HG03159 (cell line): ENCODE measurements at regions not wholly inside any gene's neighbourhood (a gene's known extent, or its start where the extent isn't known, plus 50 kb on each side); places are given as distances from the start of the nearest gene placed in this dataset.

Source experiments
- ATAC-seq: cut with Tn5 transposase; IDR thresholded peaks from one replicate; pipeline ENCODE4 v1.9.1; 2021; ENCODE audit warnings: mild to moderate bottlenecking, moderate library complexity; ENCODE audit not compliant: unreplicated experiment

DNA sequence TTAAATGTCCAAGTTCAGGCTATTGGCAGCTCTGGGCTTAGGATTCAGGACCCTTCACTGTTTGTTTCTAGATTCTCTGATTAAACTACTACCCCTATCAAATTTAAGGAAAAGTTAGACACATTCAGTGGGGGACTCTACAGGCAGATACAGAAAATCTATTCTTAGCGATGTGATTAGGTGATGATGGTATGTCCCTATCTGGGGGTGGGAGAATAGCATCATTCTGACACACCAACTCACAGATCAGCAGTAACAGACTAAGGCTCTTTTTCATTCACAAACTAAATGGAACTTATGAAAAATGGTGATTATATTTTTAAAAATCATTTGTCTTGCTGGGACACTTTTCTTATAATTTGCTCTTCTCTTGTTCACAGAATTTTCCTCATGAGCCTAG is 232.9 kb upstream of the CDH2 start:
- ATAC-seq = no peak

DNA sequence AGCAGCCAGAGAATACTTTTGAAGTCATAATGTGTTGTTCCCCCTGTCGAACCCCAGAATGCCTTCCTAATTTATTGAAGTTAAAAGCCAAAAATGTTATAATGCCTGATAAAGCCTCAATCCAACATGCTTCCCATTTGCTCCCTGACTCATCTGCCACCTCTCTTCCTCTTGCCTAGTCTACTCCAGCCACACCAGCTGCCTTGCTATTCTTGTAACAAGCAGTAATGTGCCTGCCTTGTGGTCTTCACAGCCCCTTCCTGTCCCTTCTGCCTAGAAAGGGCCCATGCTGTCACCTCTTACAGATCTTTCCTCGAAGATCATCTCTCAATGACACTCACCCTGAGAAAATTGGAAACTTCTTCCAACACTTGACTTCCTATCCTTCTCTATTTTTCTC is 231.6 kb upstream of the CDH2 start:
- ATAC-seq = no peak

DNA sequence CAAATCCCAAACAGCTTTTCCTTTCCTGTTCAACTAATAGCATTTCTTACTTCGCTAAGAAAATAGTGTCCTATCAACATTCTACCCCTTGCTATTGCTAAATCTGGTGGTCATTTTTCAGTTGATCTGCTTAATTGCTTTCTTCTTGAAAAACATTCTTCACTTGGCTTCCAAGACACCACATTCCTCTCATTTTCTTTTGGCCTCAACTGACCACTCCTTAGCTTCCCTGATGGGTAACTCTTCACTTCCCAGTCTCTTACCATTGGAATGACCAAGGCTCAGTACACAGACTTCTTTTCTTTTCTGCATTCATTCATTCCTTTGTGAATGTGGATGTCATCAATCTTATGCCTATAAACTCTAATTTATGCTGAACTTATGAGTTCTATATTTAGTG is 230.8 kb upstream of the CDH2 start:
- ATAC-seq = no peak

DNA sequence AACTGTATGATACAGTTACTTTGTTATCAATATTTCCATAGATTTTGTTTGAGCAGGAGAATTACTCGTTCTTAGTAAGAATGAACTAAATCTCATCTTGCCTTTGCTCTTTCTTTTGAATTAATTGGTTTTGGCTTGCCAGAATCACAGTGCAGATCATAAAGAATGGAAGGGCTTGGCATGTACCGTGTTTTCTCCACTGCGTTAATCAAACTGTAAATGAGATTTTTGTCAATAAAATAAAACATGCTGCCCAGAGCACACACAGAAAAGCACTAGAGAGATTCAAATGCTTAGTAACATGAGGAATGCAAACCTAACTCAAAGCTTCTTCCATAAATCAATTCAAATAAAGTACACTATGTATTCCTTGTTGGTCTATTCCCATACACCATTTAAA is 229.6 kb upstream of the CDH2 start:
- no peak for ATAC-seq

DNA sequence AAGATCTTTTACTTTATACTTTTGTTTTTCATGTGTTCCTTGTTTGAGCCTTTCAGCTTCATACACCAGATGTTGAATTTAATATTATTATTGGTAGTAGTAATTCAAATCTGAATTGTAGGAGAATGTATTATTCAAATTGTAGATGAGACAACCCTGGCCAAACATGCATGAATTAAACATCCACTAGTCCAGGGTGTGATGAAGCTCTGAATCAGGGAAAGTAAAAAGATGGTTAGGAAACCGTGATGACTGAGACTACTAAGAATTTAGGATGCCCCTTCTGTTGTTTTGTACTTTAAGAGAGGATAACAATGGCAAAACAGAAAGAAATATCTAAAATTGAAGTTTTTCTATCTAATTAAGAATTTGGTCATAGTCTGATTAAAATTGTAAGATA is 227.8 kb upstream of the CDH2 start:
- no peak for ATAC-seq

DNA sequence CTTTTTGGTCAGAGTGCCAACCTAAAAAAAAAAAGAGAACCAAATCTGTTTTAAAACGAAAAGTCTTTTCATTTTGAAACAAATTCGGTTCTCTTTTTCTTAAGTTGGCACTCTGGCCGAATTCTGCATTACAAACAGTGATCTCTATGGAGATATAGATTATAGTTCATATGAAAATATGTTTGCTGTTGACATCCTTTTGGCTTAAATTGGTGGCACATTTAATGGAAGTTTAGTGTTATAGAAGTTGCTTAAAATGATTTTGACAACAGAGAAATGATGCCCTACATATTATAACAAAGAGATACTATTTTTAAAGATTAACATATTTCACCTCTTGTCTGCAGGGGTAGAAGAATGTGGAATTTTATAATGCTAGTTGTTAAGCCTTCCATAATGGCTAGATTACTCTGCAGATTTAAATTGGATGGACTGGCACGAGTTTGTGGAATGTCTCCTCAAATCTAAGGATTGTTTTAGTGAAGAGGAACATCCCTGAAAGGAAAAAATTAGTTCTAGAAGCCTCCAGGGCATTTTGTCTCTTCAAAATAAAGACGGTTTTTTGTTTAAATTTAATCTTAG is 222.9 kb upstream of the CDH2 start:
- ATAC-seq = no peak

DNA sequence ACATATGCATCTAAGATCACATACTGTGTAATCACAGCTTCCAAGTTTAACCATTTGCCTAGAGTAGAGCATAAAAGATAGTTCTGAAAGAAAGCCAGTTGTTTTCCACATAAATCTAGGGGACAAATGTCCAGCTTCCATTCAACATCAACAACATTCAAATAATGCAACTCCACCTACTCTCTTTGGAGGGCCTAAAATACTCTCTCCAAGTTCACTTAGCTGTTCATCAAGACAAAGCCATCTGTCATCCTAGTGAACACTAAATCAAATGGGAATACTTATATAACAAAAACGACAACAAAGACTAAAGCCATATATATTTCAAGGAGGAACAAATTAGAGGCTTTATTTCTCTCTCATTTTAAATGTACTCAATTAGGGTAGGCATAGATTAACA is 221.5 kb upstream of the CDH2 start:
- ATAC-seq = no peak

DNA sequence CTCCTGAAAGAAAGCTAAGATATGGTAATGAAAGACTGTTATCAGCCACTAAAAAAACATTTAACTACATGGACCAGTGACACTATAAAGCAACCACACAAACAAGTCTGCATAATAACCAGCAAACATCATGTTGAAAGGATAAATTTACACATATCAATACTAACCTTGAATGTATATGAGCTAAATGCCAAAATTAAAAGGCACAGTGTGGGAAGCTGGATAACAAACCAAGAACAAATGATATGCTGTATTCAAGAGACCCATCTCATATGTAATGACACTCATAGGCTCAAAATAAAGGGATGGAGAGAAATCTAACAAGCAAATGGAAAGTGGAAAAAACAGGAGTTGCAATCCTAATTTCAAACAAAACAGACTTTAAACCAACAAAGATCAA is 213.1 kb upstream of the CDH2 start:
- no peak for ATAC-seq

DNA sequence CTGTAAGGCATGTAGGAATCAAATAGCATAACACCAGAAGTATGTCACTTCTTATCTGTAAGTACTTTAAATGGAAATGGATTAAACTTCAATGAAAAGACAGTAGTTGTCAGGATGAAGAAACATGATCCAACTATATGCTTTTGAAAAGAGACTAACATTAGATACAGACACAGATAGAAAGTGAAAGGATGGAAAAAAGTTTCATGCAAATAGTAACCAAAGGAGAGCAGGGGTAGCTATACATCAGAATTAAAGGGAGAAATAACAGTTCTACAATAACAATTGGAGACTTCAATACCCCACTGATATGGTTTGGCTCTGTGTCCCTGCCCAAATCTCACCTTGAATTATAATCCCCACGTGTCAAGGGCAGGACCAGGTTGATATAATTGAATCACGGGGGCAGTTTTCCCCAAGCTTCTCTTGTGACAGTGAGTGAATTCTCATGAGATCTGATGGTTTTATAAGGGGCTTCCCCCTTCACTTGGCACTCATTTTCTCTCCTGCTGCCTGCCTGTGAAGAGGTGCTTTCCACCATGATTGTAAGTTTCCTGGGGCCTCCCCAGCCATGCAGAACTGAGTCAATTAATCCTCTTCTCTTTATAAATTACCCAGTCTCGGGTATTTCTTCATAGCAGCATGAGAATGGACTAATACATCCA is 205.4 kb upstream of the CDH2 start:
- no peak for ATAC-seq

DNA sequence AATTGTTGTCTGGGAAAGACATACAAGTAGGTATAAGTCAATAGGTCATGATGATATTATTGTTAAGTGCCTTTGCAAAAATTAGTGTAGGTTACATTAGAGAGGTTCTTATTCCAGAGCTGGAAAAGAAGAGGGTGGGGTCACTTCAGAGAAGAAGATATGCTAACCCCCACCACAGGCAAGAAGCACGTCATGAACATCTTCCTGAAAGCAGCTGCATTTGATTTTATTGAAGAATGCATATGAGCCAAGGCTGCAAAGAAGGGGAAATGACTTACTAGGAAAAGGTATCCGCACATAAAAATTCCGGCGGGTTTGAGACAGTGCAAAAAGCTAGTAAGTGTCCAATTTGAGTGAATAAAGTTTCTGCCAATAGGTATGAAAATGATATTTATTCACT is 195.3 kb upstream of the CDH2 start:
- ATAC-seq = no peak

DNA sequence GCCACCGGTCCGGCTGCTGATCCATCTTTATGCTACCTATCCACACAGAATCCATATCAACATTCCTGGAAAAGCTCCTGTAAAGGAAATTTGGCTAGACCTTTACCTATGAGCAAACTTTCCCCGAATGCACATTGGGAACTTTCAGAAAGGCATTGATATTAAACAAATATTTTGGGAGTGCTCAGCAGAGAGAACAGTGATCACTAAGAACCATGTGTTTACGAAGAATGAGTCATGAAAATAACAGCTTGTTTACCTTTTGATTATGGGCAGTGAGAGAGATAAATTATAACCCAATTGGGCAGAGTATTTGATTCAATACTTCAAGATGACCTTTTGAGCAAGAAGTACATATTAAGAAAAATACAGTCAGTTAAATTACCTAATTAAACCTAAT is 189.7 kb upstream of the CDH2 start:
- no peak for ATAC-seq

DNA sequence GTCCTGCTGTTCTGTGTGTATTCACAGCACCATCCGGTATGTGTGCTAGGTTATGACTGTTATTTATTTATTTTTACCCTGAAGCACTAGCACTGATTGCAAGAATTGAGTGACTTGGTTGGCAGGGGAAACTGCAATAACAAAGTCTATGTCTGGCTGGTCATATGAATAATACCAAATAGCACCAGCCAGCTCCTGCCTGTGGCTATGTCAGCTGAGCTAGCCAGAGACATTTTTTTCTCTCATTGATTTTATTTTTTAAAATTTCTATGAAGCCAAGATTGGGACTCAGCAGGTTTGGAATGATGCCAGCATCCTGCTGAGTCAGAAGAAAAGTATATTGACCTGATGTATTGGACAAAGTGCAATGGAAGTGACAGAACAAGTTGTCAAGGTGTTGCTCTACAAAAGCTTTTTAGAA is 188.5 kb upstream of the CDH2 start:
- no peak for ATAC-seq

DNA sequence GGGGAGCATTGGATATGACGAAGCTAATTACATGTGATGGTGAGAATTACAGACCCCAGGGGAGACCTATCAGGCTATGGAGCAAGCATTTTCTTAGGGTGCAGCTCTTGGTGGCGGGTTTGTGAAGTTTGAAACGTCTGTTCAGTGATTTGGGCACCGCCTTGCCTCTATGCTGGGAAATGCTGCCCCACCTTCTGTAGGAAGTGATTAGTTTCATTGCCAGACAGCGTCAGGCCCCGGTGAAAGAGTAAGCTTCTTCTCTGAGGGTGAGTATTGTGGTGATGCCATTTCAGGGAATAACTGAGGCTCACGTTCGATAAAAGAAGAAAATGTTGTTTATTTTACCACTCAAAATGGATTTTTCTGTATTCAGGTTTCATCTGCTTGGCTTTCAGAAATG is 186.2 kb upstream of the CDH2 start:
- no peak for ATAC-seq

DNA sequence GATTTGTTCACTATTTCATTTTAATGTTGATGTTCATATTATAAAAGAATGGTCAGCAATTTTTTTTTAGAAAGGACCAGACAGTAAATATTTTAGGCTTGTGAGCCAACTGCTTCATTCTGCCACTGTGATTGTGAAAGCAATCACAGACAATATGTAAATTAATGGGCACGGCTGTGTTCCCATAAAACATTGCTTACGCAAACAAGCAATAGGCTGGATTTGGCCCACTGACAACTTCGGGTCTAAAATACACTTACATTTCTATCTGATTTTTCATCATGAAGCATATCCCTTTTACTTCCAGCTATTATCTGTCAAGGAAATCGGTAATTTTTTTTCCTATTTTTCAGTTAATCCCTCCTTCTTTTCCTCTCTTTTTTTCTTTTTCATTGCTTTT is 182.2 kb upstream of the CDH2 start:
- no peak for ATAC-seq

DNA sequence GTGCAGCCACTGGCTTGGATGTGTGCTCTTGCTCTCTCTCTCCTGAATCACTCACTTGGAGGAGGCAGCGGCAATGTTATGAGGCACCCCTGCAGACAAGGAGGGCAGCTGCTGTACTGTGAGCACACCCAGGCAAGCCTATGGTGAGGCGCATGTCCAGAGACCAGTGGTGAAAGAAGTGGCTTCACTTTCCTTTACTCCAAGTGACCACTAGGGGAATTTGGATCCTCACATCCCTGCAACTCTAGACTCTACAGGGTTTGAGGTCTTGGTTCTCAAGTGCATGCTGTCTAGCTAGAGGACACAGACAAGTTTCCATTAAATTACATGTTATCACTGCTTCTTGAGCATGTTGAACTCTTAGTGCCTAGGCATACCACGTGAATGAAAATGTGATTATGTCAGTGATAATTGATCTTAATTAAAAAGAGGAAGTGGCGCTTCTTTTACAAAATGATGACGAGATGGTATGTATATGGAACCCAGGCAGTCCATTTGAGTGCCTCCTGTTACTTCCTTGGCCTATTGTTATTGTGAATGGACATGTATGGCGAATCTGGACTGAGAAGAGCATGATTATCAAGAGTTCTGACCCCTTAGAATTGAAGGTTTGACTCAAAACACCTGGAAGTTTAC is 181.0 kb upstream of the CDH2 start:
- ATAC-seq = no peak

DNA sequence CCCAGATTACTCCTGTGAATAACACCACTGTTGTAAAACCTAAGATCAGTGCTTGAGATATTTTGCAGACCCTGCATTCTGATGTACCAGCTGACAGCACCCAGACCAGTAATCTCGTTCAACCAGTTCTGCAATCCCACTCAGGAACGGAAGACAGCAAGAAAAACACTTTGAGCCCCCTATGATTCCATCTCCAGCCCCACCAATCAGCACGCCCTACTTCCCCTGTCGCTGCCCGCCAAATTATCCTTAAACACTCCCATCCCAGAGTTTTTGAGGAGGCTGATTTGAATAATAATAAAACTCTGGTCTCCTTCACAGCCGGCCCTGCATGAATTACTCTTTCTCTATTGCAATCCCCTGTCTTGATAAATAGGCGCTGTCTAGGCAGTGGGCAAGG is 173.9 kb upstream of the CDH2 start:
- ATAC-seq = no peak

DNA sequence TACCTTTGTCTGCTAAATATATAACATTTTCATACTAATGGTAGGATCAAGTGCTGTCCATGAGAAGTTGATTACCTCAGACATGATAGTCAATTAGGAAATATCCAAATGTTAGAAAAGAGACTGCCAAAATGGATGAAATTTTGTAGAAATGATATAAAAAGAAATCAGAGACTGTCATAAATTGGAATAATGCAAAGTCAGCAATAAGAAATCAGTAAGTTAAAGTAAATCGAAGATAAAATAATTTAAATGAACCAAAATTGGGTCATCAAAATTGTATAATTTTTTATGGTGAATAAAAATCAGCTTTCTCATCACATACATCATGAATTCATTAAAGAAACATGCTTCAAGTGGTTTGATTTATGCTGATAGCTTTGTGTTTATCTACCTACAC is 165.3 kb upstream of the CDH2 start:
- no peak for ATAC-seq

DNA sequence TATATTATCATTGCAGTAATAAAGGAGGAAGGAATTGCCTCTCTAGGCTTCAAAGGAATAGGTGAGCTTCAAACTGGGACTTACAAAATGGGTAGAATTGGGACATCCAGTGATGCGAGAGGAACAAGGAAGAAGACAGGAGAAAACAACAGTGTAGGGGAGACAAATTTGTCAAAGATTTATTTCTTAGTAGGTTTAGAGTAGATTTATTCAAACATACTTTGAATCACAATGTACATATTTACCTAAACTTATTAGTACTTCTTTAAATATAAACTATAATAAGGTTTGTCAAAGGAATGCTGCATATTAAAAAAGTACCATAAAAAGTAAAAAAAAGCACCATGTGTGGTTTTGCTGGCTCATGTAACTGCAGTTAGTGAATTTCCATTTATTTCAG is 161.4 kb upstream of the CDH2 start:
- no peak for ATAC-seq

DNA sequence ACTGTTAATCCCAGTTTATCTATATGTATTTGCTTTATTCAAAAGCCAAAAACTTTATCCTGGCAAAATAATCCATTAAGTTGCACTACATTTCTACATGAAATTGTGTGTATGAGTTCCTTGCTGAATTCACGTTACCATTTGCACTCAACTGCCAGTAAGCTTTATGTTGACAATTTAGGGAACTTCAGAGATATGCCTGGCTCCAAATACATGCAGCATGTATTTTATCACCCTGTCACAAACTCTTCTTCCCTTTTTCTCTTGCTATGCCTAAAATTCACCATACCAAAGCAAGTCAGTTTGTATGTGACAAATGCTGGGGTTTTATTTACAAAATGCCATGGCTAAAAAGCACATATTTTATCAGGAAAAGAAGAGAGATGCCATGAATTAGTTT is 157.6 kb upstream of the CDH2 start:
- no peak for ATAC-seq

DNA sequence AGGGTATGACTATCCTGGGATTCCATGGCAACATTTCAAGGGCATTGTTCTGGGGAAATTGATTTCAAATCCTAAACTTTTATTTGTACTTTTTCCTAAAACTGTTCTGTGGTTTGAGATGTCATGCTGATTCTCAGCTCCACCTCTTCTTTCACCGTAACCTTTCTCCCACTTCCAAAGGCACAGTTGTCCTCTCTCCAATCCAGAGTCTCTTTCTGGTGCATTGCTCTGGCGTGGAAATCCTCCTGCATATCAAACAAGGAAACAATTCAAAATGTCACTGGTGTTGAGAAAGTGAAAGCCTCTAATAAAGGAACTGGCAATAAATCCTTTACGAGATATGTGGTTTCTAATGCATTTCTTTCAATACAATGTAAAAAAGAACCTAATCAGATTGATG is 155.1 kb upstream of the CDH2 start:
- no peak for ATAC-seq

DNA sequence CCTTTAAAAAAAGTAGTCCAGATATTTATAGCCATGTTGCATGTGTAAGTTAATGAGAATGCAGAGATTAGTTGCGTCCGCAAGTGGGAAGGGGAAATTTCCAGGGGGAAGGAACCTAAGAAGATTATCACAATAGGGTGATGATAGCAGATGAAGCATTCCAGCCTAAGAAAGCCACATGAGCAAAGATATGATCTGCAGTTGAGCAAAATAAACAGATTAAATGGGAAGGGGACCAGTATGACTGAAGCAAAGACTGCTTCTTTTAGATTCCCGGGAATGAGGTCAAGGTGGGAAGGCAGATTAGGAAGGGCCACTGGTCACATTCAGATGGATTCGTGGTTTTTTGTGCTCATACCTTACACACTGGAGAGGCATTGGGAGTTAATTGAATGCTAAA is 154.6 kb upstream of the CDH2 start:
- no peak for ATAC-seq

DNA sequence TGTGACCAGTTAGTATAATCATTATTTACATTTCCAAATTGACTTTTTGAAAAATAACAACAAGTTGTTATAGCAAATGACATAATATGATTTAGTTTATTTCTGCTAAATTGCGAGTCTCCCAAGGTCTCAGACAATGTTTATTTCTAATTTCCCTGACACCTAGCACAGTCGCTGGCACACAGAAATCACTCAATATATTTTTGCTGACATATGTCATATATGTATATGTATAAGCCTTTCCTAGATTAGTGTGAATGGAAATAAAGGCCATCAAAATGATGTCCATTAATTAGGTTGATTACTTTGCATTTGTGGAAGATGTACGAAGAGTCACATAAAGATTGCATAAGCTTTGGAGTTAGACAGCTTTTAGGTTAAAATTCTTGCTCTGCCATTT is 136.7 kb upstream of the CDH2 start:
- no peak for ATAC-seq

DNA sequence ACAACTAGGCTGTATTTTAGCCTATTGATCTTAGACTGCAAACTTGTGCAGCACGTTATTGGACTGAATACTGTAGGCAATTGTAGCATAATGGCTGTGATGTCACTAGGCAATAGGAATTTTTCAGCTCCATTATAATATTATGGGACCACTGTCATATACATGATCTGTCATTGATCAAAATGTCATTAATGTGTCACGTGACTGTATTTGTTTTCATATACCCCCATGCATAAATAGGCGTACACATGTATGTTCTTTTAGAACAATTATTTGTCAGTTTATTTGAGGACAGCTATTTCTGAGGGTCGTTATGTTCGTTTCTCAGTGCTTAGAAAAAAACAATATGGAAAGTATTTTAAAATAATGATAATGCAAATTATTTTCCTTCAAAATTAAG is 111.9 kb upstream of the CDH2 start:
- no peak for ATAC-seq
